HepG2 (cell line): ENCODE measurements at regions not wholly inside any gene's neighbourhood (a gene's known extent, or its start where the extent isn't known, plus 50 kb on each side); places are given as distances from the start of the nearest gene placed in this dataset.

Experiments
- ATAC-seq: fragments of 200-7000 bp; cut with Tn5 transposase; 3 replicates; pipeline ENCODE4 v1.9.1; 2020; ENCODE audit warnings: mild to moderate bottlenecking, moderate library complexity
- BruUV-seq: library from RNA; stranded (reverse); fragments of 400-500 nt; replicated peaks from 2 replicates; lab custom pipeline; 2021; lab: Mats Ljungman, UMichigan
- CTCF ChIA-PET: fragments of 300-600 bp; formaldehyde crosslinking; extraction: SDS; loops from one replicate; lab custom pipeline; 2021; ENCODE audit warnings: low total read pairs, inconsistent platforms, low intra/inter-chr PET ratio; lab: Yijun Ruan, JAX
- POLR2A ChIA-PET: fragments of 350-600 bp; sonication (Branson Sonifier 250); formaldehyde crosslinking; loops from one replicate; lab custom pipeline; 2020; ENCODE audit warnings: antibody characterized with exemption, inconsistent platforms; lab: Yijun Ruan, JAX
- DNase-seq: peaks from one replicate; pipeline ENCODE4 v3.0.0-alpha.2; 2015; ENCODE audit warnings: low spot score
- FAIRE-seq: peaks from 3 replicates; lab custom pipeline; 2011; peaks lifted over from hg19 to GRCh38; lab: Jason Lieb, UNC
- H2AFZ ChIP-seq: one replicate; pipeline ENCODE4 v1.6.1; 2011; ENCODE audit warnings: low read length, inconsistent platforms
- H3K27ac ChIP-seq: fragments of 300-600 bp; 3 replicates; pipeline ENCODE4 v1.8.0; 2011; ENCODE audit warnings: mixed run types, mild to moderate bottlenecking, mixed read lengths, low read length, inconsistent platforms; ENCODE audit not compliant: insufficient read depth; ENCODE audit errors: extremely low read length
- H3K27me3 ChIP-seq, 2 experiments: fragments of 200-600 bp in 1 of 2; 2 replicates in 1 of 2; 3 replicates in 1 of 2; pipeline versions ENCODE4 v1.6.0 to v1.8.0; 2011; ENCODE audit warnings: low read length in 2 of 2, mild to moderate bottlenecking in 2 of 2, moderate library complexity in 2 of 2, inconsistent platforms in 1 of 2; ENCODE audit not compliant: insufficient read depth in 2 of 2, control insufficient read depth in 1 of 2
- H3K36me3 ChIP-seq, 2 experiments: fragments of 200-600 bp in 1 of 2; replicated peaks in 1 of 2; 2 replicates in 1 of 2; 3 replicates in 1 of 2; pipeline versions ENCODE4 v1.5.1 to v1.8.0; 2011; ENCODE audit warnings: low read length in 2 of 2, inconsistent platforms in 1 of 2; ENCODE audit not compliant: insufficient read depth in 2 of 2, control insufficient read depth in 1 of 2
- H3K4me1 ChIP-seq: 2 replicates; pipeline ENCODE4 v1.5.1; 2012; ENCODE audit warnings: low read length, inconsistent platforms; ENCODE audit not compliant: insufficient read depth
- H3K4me2 ChIP-seq: 2 replicates; pipeline ENCODE4 v1.6.0; 2011; ENCODE audit warnings: low read depth, low read length, inconsistent platforms
- H3K4me3 ChIP-seq, 3 experiments: fragments of 200-600 bp in 1 of 3; sonication (generic), shearing (Covaris generic) in 1 of 3; replicated peaks in 1 of 3; 2 replicates each; pipeline ENCODE4 v1.5.1; 2011 to 2016; ENCODE audit warnings: low read length in 3 of 3, inconsistent platforms in 2 of 3, low read depth in 2 of 3, mild to moderate bottlenecking in 2 of 3, control low read depth in 1 of 3, mixed read lengths in 1 of 3; ENCODE audit not compliant: insufficient read depth in 1 of 3
- H3K79me2 ChIP-seq: one replicate; pipeline ENCODE4 v1.6.1; 2011; ENCODE audit warnings: low read length, inconsistent platforms; ENCODE audit not compliant: insufficient read depth
- H3K9ac ChIP-seq: 2 replicates; pipeline ENCODE4 v1.6.0; 2011; ENCODE audit warnings: mild to moderate bottlenecking, low read depth, low read length, inconsistent platforms; ENCODE audit not compliant: insufficient read depth
- H3K9me3 ChIP-seq: 2 replicates; pipeline ENCODE4 v1.5.1; 2012; ENCODE audit warnings: mild to moderate bottlenecking, low read length
- H4K20me1 ChIP-seq: 2 replicates; pipeline ENCODE4 v1.6.0; 2011; ENCODE audit warnings: inconsistent platforms, mild to moderate bottlenecking, low read length, moderate library complexity; ENCODE audit not compliant: insufficient read depth
- MAFF ChIP-seq: IDR thresholded peaks from 2 replicates; pipeline ENCODE4 v1.6.1; 2011; ENCODE audit warnings: low read depth, low read length, improper control_type of control experiment
- MAFK ChIP-seq, 2 experiments: IDR thresholded peaks in 1 of 2; conservative IDR thresholded peaks in 1 of 2; 2 replicates each; pipeline ENCODE4 v1.6.1; 2011; ENCODE audit warnings: improper control_type of control experiment in 2 of 2, low read length in 2 of 2
- MTA3 ChIP-seq: sonication (generic); formaldehyde crosslinking; IDR thresholded peaks from 2 replicates; pipeline ENCODE4 v1.4.0; 2020; ENCODE audit warnings: missing genetic modification reagents
- MXI1 ChIP-seq: IDR thresholded peaks from 3 replicates; pipeline ENCODE4 v1.6.1; 2012; ENCODE audit warnings: low read depth, low read length, inconsistent platforms, borderline replicate concordance
- NR2F1 ChIP-seq, 2 experiments: fragments of 450-650 bp in 1 of 2; formaldehyde crosslinking in 1 of 2; IDR thresholded peaks; 2 replicates each; pipeline versions ENCODE4 v1.5.0 to v1.6.1; 2016 to 2020; ENCODE audit warnings: mild to moderate bottlenecking in 1 of 2, missing compliant biosample characterization in 1 of 2, missing genetic modification reagents in 1 of 2, moderate library complexity in 1 of 2
- POGK ChIP-seq: sonication (generic); formaldehyde crosslinking; conservative IDR thresholded peaks from 2 replicates; pipeline ENCODE4 v1.8.0; 2022; ENCODE audit warnings: mild to moderate bottlenecking, moderate library complexity, missing genetic modification reagents
- RFX3 ChIP-seq: IDR thresholded peaks from 2 replicates; pipeline ENCODE4 v1.6.1; 2016; ENCODE audit warnings: missing biosample characterization, missing genetic modification reagents
- ZBTB49 ChIP-seq: sonication (generic); formaldehyde crosslinking; IDR thresholded peaks from 2 replicates; pipeline ENCODE4 v1.4.0; 2020; ENCODE audit warnings: missing genetic modification reagents, borderline replicate concordance
- ZSCAN20 ChIP-seq: sonication (generic); formaldehyde crosslinking; IDR thresholded peaks from 2 replicates; pipeline ENCODE4 v1.4.0; 2020; ENCODE audit warnings: missing genetic modification reagents, mild to moderate bottlenecking, borderline replicate concordance
- WGBS: methylation state at CpG from one replicate; pipeline ENCODE4 v1.1.6; 2017; ENCODE audit warnings: low lambda C conversion rate; 5-methylcytosine and 5-hydroxymethylcytosine counted together
- in situ Hi-C: cut with HindIII; loops from 2 replicates; pipeline ENCODE4 v1.10.0; 2017; ENCODE audit warnings: low pct_unique_long_range_greater_than_20kb; ENCODE audit not compliant: extremely low pct_ligation_motif_present
- intact Hi-C: fragments of 100-400 bp; cut with micrococcal nuclease; formaldehyde crosslinking; loops from one replicate; pipeline ENCODE4 v1.10.0; 2022; ENCODE audit not compliant: unreplicated experiment

DNA sequence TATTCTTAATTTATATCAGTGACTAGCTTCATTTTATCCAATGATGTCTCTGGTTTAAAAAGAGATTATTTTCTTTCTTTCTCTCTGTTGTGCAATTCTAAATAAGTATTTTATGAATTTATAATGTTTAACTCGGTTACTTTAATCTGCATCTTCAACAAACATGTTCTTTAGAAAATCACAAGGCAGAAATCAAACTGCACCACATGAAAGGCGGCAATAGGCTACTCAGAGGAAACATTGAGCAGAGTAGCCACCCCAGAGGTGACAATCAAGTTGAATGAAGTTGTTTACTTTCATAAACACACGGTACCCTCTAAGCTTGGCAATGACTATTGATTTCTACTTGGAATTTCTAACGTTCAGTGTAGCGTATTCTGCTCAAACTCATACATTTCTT lies 677.8 kb upstream of the ROBO1 start:
- H3K9ac ChIP-seq, result no peak overlapping the region
- H2AFZ ChIP-seq, result no peak overlapping the region
- FAIRE-seq (no peak), DNase-seq (no peak), ATAC-seq (no peak)
- H3K4me1 ChIP-seq, result no peaks in the 10 kb centered on the region
- no peak overlapping the region for H3K27ac ChIP-seq
- no peak overlapping the region for H3K4me3 ChIP-seq
- no peaks in the 10 kb centered on the region for H3K27me3 ChIP-seq
- H3K9me3 ChIP-seq, result no peaks in the 10 kb centered on the region
- no peaks in the 10 kb centered on the region for H3K79me2 ChIP-seq
- TF ChIP-seq POGK (no peak), MTA3 (CRISPR knock-in tag) (no peak), RFX3 (CRISPR knock-in tag) (no peak), MXI1 (no peak)
- no TSS peak for BruUV-seq
- H3K4me2 ChIP-seq, result no peak overlapping the region
- CTCF ChIA-PET, result no interaction called here
- in situ Hi-C loops, result no loop called here
- H4K20me1 ChIP-seq, result no peaks in the 10 kb centered on the region; the same call in 1 of the 2 replicates
- no peaks in the 10 kb centered on the region for H3K36me3 ChIP-seq
- POLR2A ChIA-PET, result no interaction called here
- WGBS, result 2% methylated on average over 5 of the region's 5 CpGs
- intact Hi-C loops, result no loop called here

GRCh38 chr3:80445053-80445452 lies 677.3 kb upstream of the ROBO1 start:
- TF ChIP-seq ZSCAN20 (no peak), NR2F1 (CRISPR knock-in tag; IDR thresholded peaks at IDR 0.05) (no peak), MAFF (peak; percentile 56; the same call in 1 of the 2 replicates), ZBTB49 (no peak), MAFK (conservative IDR thresholded peaks at IDR 0.05 in 1 of 2, IDR thresholded peaks at IDR 0.05 in 1 of 2; ENCODE audit: low read length in 2 of 2) (peak; percentile 64 to 78; a peak in 3 of 4 replicates)
- TF ChIP-seq, all 625 proteins: peak for 2
- Histone ChIP-seq H3K27ac (no peak overlapping the region), H3K9ac (no peak overlapping the region), H3K4me1 (no peaks in the 10 kb centered on the region), H3K4me3 (no peak overlapping the region), H3K9me3 (no peaks in the 10 kb centered on the region), H4K20me1 (no peaks in the 10 kb centered on the region; the same call in 1 of the 2 replicates), H2AFZ (no peak overlapping the region), H3K79me2 (no peaks in the 10 kb centered on the region), H3K27me3 (no peaks in the 10 kb centered on the region), H3K4me2 (no peak overlapping the region), H3K36me3 (no peaks in the 10 kb centered on the region)
- ATAC-seq (no peak), FAIRE-seq (no peak), DNase-seq (no peak)
- in situ Hi-C loops (no loop called here), intact Hi-C loops (no loop called here)
- CTCF ChIA-PET, result no interaction called here
- BruUV-seq, result no TSS peak
- POLR2A ChIA-PET, result no interaction called here
- WGBS, result 54% methylated on average over 1 of the region's 1 CpG
